PC-9 (cell line): ENCODE measurements at regions not wholly inside any gene's neighbourhood (a gene's known extent, or its start where the extent isn't known, plus 50 kb on each side); places are given as distances from the start of the nearest gene placed in this dataset.

Experiments
- BruUV-seq: library from RNA; stranded (reverse); fragments of 400-500 nt; replicated peaks from 2 replicates; lab custom pipeline; 2021; lab: Mats Ljungman, UMichigan
- CTCF ChIA-PET: fragments of 300-600 bp; sonication (Branson Sonifier 250); formaldehyde crosslinking; loops from one replicate; lab custom pipeline; 2022; ENCODE audit warnings: antibody characterized with exemption; lab: Charles Lee
- POLR2A ChIA-PET: fragments of 300-600 bp; sonication (Branson Sonifier 250); formaldehyde crosslinking; loops from one replicate; lab custom pipeline; 2022; ENCODE audit warnings: antibody characterized with exemption; ENCODE audit not compliant: unreplicated experiment; lab: Charles Lee
- DNase-seq, 2 experiments: peaks; one replicate each; pipeline versions ENCODE4 v3.0.0 to v3.0.0-alpha.2; 2015 to 2022; ENCODE audit warnings: mixed read lengths in 1 of 2
- H2AFZ ChIP-seq: fragments of 200-600 bp; sonication (generic); 2 replicates; pipeline ENCODE4 v1.8.1; 2017; ENCODE audit warnings: antibody characterized with exemption
- H3F3A ChIP-seq: fragments of 200-600 bp; sonication (generic); 2 replicates; pipeline ENCODE4 v1.8.1; 2017; ENCODE audit warnings: antibody characterized with exemption, mild to moderate bottlenecking, low read depth; ENCODE audit not compliant: insufficient read depth
- H3K27ac ChIP-seq: fragments of 200-600 bp; sonication (generic); 2 replicates; pipeline ENCODE4 v1.6.1; 2016; ENCODE audit warnings: mixed run types
- H3K27me3 ChIP-seq: fragments of 200-600 bp; sonication (generic); 2 replicates; pipeline ENCODE4 v1.6.1; 2016; ENCODE audit warnings: low read depth, mixed run types; ENCODE audit not compliant: insufficient read depth
- H3K36me3 ChIP-seq: fragments of 200-600 bp; sonication (generic); 2 replicates; pipeline ENCODE4 v1.6.1; 2016; ENCODE audit warnings: low read depth, mixed run types
- H3K4me1 ChIP-seq: fragments of 200-600 bp; sonication (generic); replicated peaks from 2 replicates; pipeline ENCODE4 v1.6.1; 2016; ENCODE audit warnings: mixed run types; ENCODE audit not compliant: insufficient read depth
- H3K4me2 ChIP-seq: fragments of 200-600 bp; sonication (generic); 2 replicates; pipeline ENCODE4 v1.6.1; 2017; ENCODE audit warnings: mixed run types
- H3K4me3 ChIP-seq: fragments of 200-600 bp; sonication (generic); 2 replicates; pipeline ENCODE4 v1.6.1; 2016; ENCODE audit warnings: mixed run types
- H3K79me2 ChIP-seq: fragments of 200-600 bp; sonication (generic); 2 replicates; pipeline ENCODE4 v1.6.1; 2017; ENCODE audit warnings: low read depth, mixed run types
- H3K9me2 ChIP-seq: fragments of 200-600 bp; sonication (generic); 2 replicates; pipeline ENCODE4 v1.8.1; 2017; ENCODE audit warnings: mild to moderate bottlenecking; ENCODE audit not compliant: insufficient read depth
- H3K9me3 ChIP-seq: fragments of 200-600 bp; sonication (generic); 2 replicates; pipeline ENCODE4 v1.8.1; 2016; ENCODE audit warnings: low read depth; ENCODE audit not compliant: insufficient read depth
- H4K20me1 ChIP-seq: fragments of 200-600 bp; sonication (generic); 2 replicates; pipeline ENCODE4 v1.8.1; 2017; ENCODE audit not compliant: insufficient read depth
- EZH2 ChIP-seq: fragments of 200-600 bp; sonication (generic); IDR thresholded peaks from 2 replicates; pipeline ENCODE4 v1.8.0; 2017; ENCODE audit warnings: antibody characterized with exemption, low read depth
- intact Hi-C: fragments of 100-400 bp; cut with micrococcal nuclease; formaldehyde crosslinking; loops from one replicate; pipeline ENCODE4 v1.10.0; 2022; ENCODE audit not compliant: unreplicated experiment
- TF ChIP-seq, protein P1 (sequence below): fragments of 200-600 bp; sonication (generic); conservative IDR thresholded peaks from 2 replicates; pipeline ENCODE4 v1.6.1; 2017; ENCODE audit warnings: mixed run types, antibody characterized with exemption, mild to moderate bottlenecking, moderate library complexity

GRCh38 chr1:102071451-102071850, 74.7 kb upstream of the OLFM3 start:
- DNase-seq: no peak
- Histone ChIP-seq H3F3A (no peaks in the 10 kb centered on the region), H3K4me1 (no peaks in the 10 kb centered on the region), H4K20me1 (no peaks in the 10 kb centered on the region), H3K27ac (no peak overlapping the region), H3K4me2 (no peak overlapping the region), H2AFZ (no peak overlapping the region), H3K9me3 (no peaks in the 10 kb centered on the region; the same call in 1 of the 2 replicates), H3K79me2 (no peaks in the 10 kb centered on the region), H3K4me3 (no peak overlapping the region), H3K36me3 (no peaks in the 10 kb centered on the region), H3K9me2 (no peaks in the 10 kb centered on the region), H3K27me3 (no peaks in the 10 kb centered on the region)
- POLR2A ChIA-PET: no interaction called here
- CTCF ChIA-PET: no interaction called here
- BruUV-seq: no TSS peak
- intact Hi-C loops: no loop called here
- no peak for TF ChIP-seq EZH2
- TF ChIP-seq, protein P1, sequence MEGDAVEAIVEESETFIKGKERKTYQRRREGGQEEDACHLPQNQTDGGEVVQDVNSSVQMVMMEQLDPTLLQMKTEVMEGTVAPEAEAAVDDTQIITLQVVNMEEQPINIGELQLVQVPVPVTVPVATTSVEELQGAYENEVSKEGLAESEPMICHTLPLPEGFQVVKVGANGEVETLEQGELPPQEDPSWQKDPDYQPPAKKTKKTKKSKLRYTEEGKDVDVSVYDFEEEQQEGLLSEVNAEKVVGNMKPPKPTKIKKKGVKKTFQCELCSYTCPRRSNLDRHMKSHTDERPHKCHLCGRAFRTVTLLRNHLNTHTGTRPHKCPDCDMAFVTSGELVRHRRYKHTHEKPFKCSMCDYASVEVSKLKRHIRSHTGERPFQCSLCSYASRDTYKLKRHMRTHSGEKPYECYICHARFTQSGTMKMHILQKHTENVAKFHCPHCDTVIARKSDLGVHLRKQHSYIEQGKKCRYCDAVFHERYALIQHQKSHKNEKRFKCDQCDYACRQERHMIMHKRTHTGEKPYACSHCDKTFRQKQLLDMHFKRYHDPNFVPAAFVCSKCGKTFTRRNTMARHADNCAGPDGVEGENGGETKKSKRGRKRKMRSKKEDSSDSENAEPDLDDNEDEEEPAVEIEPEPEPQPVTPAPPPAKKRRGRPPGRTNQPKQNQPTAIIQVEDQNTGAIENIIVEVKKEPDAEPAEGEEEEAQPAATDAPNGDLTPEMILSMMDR: no peak

GRCh38 chr1:102050556-102050955, 53.8 kb upstream of the OLFM3 start:
- Histone ChIP-seq H2AFZ (no peak overlapping the region), H3K4me1 (no peaks in the 10 kb centered on the region), H3K9me3 (no peaks in the 10 kb centered on the region), H3K79me2 (no peaks in the 10 kb centered on the region), H3F3A (no peaks in the 10 kb centered on the region), H3K27me3 (no peaks in the 10 kb centered on the region), H3K4me2 (no peak overlapping the region), H3K27ac (no peak overlapping the region), H3K4me3 (no peak overlapping the region), H4K20me1 (no peaks in the 10 kb centered on the region), H3K9me2 (no peaks in the 10 kb centered on the region), H3K36me3 (no peaks in the 10 kb centered on the region)
- no peak for TF ChIP-seq EZH2
- TF ChIP-seq, protein P1: no peak
- no peak for DNase-seq
- ChIA-PET CTCF (no interaction called here), POLR2A (no interaction called here)
- intact Hi-C loops: no loop called here
- no TSS peak for BruUV-seq

- Histone ChIP-seq H3K9me3 (no peaks in the 10 kb centered on the region), H3K4me1 (no peaks in the 10 kb centered on the region), H3K4me2 (no peak overlapping the region), H3K9me2 (peaks cover 4% of the 10 kb centered on the region; the same call in 1 of the 2 replicates), H2AFZ (no peak overlapping the region), H3K79me2 (no peaks in the 10 kb centered on the region), H3F3A (no peaks in the 10 kb centered on the region), H3K4me3 (no peak overlapping the region), H3K36me3 (no peaks in the 10 kb centered on the region), H3K27ac (no peak overlapping the region), H3K27me3 (no peaks in the 10 kb centered on the region), H4K20me1 (no peaks in the 10 kb centered on the region)
- intact Hi-C loops: no loop called here
- TF ChIP-seq EZH2: no peak
- TF ChIP-seq, protein P1: no peak
- POLR2A ChIA-PET: no interaction called here
- DNase-seq: no peak
- BruUV-seq: no TSS peak
- CTCF ChIA-PET: no interaction called here
Measured at GRCh38 chr1:102047724-102048123, 51.0 kb upstream of the OLFM3 start.
